ENCODE measurements at regions not wholly inside any gene's neighbourhood (a gene's known extent, or its start where the extent isn't known, plus 50 kb on each side); places are given as distances from the start of the nearest gene placed in this dataset.

GRCh38 chr4:3710451-3711182 lies 55.6 kb upstream of the ADRA2C start:
- TF ChIP-seq CTCF (IDR thresholded peaks at IDR 0.05) (no peak), EP300 (IDR thresholded peaks at IDR 0.05) (no peak), POLR2AphosphoS5 (IDR thresholded peaks at IDR 0.05) (no peak), POLR2A (IDR thresholded peaks at IDR 0.05) (no peak)

Measured in stomach (tissue), 4 donors.